Osteoblast (primary cell): ENCODE measurements at regions not wholly inside any gene's neighbourhood (a gene's known extent, or its start where the extent isn't known, plus 50 kb on each side); places are given as distances from the start of the nearest gene placed in this dataset.
"Not testable (repeated sequence)": the region's sequence is repeated elsewhere in the genome, so short reads cannot be mapped to it uniquely, and the experiment has no call there.

ENCODE experiments used
- DNase-seq: peaks from one replicate; pipeline ENCODE4 v3.0.0; 2011; ENCODE audit warnings: low spot score, mixed read lengths; ENCODE audit not compliant: insufficient read length; ENCODE audit errors: missing footprints
- H2AFZ ChIP-seq: 2 replicates; pipeline ENCODE4 v1.6.0; 2011; ENCODE audit warnings: mild to moderate bottlenecking, low read length
- H3K27ac ChIP-seq: 2 replicates; pipeline ENCODE4 v1.5.1; 2011; ENCODE audit warnings: mild to moderate bottlenecking, low read depth, low read length, moderate library complexity
- H3K27me3 ChIP-seq: 2 replicates; pipeline ENCODE4 v1.6.0; 2012; ENCODE audit warnings: mild to moderate bottlenecking, control low read depth, inconsistent platforms, low read length, moderate library complexity; ENCODE audit not compliant: insufficient read depth
- H3K36me3 ChIP-seq: 2 replicates; pipeline ENCODE4 v1.5.1; 2011; ENCODE audit warnings: mild to moderate bottlenecking, low read length, control low read depth, moderate library complexity; ENCODE audit not compliant: insufficient read depth
- H3K4me1 ChIP-seq: 2 replicates; pipeline ENCODE4 v1.5.1; 2011; ENCODE audit warnings: mild to moderate bottlenecking, low read length, control low read depth, moderate library complexity; ENCODE audit not compliant: insufficient read depth
- H3K4me2 ChIP-seq: 2 replicates; pipeline ENCODE4 v1.6.0; 2011; ENCODE audit warnings: mild to moderate bottlenecking, low read length; ENCODE audit not compliant: insufficient read depth
- H3K4me3 ChIP-seq: fragments of 200-600 bp; sonication (generic); 3 replicates; pipeline ENCODE4 v1.5.1; 2012; ENCODE audit warnings: mild to moderate bottlenecking, low read length, inconsistent platforms; ENCODE audit not compliant: insufficient read depth
- H3K79me2 ChIP-seq: 2 replicates; pipeline ENCODE4 v1.6.0; 2012; ENCODE audit warnings: mild to moderate bottlenecking, low read length, control low read depth, inconsistent platforms; ENCODE audit not compliant: insufficient read depth
- H3K9me3 ChIP-seq: 2 replicates; pipeline ENCODE4 v1.5.1; 2011; ENCODE audit warnings: low read depth, low read length, control low read depth
- H4K20me1 ChIP-seq: 2 replicates; pipeline ENCODE4 v1.6.0; 2012; ENCODE audit warnings: mild to moderate bottlenecking, low read length, control low read depth; ENCODE audit not compliant: insufficient read depth
- CTCF ChIP-seq: IDR thresholded peaks from 2 replicates; pipeline ENCODE4 v1.5.1; 2011; ENCODE audit warnings: mild to moderate bottlenecking, low read depth, low read length, moderate library complexity; ENCODE audit errors: extremely low read depth

GRCh38 chr1:172940174-172940855 is 110.4 kb downstream of the TNFSF18 start:
- no peak overlapping the region for H3K27ac ChIP-seq
- no peaks in the 10 kb centered on the region for H3K36me3 ChIP-seq
- H3K4me3 ChIP-seq: no peak overlapping the region
- no peak overlapping the region for H2AFZ ChIP-seq
- H3K27me3 ChIP-seq: no peaks in the 10 kb centered on the region
- no peak overlapping the region for H3K4me2 ChIP-seq
- H4K20me1 ChIP-seq: no peaks in the 10 kb centered on the region
- no peak for DNase-seq
- no peaks in the 10 kb centered on the region for H3K4me1 ChIP-seq
- TF ChIP-seq CTCF: no peak
- no peaks in the 10 kb centered on the region for H3K79me2 ChIP-seq
- no peaks in the 10 kb centered on the region for H3K9me3 ChIP-seq

GRCh38 chr1:172941471-172941870 is 109.3 kb downstream of the TNFSF18 start:
- TF ChIP-seq CTCF: no peak
- no peak for DNase-seq

GRCh38 chr1:172941945-172942344 is 108.8 kb downstream of the TNFSF18 start:
- Histone ChIP-seq H3K4me1 (no peaks in the 10 kb centered on the region), H2AFZ (no peak overlapping the region)
- DNase-seq: no peak

More at GRCh38 chr1:172941471-172941870, 109.3 kb downstream of the TNFSF18 start:
- no peak overlapping the region for H3K4me3 ChIP-seq
- H3K79me2 ChIP-seq: no peaks in the 10 kb centered on the region
- H3K9me3 ChIP-seq: no peaks in the 10 kb centered on the region
- H3K27ac ChIP-seq: no peak overlapping the region
- H4K20me1 ChIP-seq: no peaks in the 10 kb centered on the region
- H3K27me3 ChIP-seq: no peaks in the 10 kb centered on the region
- H2AFZ ChIP-seq: no peak overlapping the region
- H3K36me3 ChIP-seq: no peaks in the 10 kb centered on the region
- H3K4me2 ChIP-seq: no peak overlapping the region
- no peaks in the 10 kb centered on the region for H3K4me1 ChIP-seq

GRCh38 chr1:172943138-172943537 is 107.6 kb downstream of the TNFSF18 start:
- H3K27me3 ChIP-seq, H3K27ac ChIP-seq, H3K79me2 ChIP-seq, H3K36me3 ChIP-seq, H4K20me1 ChIP-seq, H3K9me3 ChIP-seq, DNase-seq, H3K4me2 ChIP-seq, H3K4me3 ChIP-seq, H3K4me1 ChIP-seq, H2AFZ ChIP-seq: not testable (repeated sequence)

More at GRCh38 chr1:172941945-172942344, 108.8 kb downstream of the TNFSF18 start:
- Histone ChIP-seq H3K36me3 (no peaks in the 10 kb centered on the region), H3K27me3 (no peaks in the 10 kb centered on the region), H3K27ac (no peak overlapping the region), H4K20me1 (no peaks in the 10 kb centered on the region), H3K4me2 (no peak overlapping the region), H3K9me3 (no peaks in the 10 kb centered on the region), H3K4me3 (no peak overlapping the region), H3K79me2 (no peaks in the 10 kb centered on the region)
- TF ChIP-seq CTCF: no peak
